ENCODE measurements at regions not wholly inside any gene's neighbourhood (a gene's known extent, or its start where the extent isn't known, plus 50 kb on each side); places are given as distances from the start of the nearest gene placed in this dataset.
"Not testable (repeated sequence)": the region's sequence is repeated elsewhere in the genome, so short reads cannot be mapped to it uniquely, and the experiment has no call there.

GRCh38 chr5:153365547-153365946 lies 124.9 kb upstream of the GRIA1 start:
- DNase-seq (ENCODE audit: low read depth), result no peak

GRCh38 chr5:153367466-153367865 lies 123.0 kb upstream of the GRIA1 start:
- peak; percentile 8 for DNase-seq (ENCODE audit: low read depth)

DNA sequence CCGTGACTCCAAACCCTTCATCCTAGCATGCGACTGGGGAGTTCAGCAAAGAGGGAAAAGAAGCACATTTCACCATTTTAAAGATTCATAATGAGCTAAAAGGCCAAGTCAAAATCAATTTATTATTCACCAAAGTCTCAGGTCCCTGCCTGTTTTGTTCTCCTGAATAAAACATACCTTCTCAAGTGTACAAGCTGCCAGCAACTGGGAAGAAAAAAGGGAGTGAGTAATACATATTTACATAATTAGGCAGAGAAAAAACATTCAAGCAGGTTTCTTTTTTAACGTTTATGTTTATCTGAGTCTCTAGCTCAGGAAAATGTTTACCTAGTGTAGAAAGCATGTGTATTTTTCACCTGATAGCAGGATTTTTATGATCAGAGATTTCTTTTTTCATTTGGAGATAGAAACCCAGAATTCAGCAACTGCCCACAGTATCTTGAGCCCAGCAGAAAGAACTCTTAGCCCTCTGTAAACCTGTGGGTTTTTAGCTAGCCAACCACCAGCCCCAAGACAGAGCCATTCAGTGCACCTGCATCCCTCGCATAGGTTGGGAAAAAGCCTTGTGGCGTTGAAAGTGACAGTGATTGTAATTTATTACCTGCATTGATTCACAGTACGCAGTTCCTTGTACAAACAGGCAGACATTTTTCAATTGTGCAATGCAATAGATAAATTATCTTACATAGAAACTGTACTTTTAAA lies 117.9 kb upstream of the GRIA1 start:
- no peak for DNase-seq (ENCODE audit: low read depth)

GRCh38 chr5:153373130-153373498 lies 117.4 kb upstream of the GRIA1 start:
- no peak for DNase-seq (ENCODE audit: low read depth)

DNA sequence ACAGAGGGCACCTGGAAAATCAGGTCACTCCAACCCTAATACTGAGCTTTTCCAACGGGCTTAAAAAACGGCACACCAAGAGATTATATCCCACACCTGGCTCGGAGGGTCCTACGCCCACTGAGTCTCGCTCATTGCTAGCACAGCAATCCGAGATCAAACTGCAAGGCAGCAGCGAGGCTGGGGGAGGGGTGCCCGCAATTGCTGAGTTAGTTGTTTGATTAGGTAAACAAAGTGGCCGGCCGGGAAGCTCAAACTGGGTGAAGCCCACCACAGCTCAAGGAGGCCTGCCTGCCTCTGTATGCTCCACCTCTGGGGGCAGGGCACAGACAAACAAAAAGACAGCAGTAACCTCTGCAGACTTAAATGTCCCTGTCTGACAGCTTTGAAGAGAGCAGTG lies 108.8 kb upstream of the GRIA1 start:
- not testable (repeated sequence) for DNase-seq (ENCODE audit: low read depth)

- no peak for DNase-seq (ENCODE audit: low read depth)
Measured at GRCh38 chr5:153390569-153390968, 99.9 kb upstream of the GRIA1 start.

- DNase-seq (ENCODE audit: low read depth), result no peak
Measured at GRCh38 chr5:153399595-153399994, 90.9 kb upstream of the GRIA1 start.

DNA sequence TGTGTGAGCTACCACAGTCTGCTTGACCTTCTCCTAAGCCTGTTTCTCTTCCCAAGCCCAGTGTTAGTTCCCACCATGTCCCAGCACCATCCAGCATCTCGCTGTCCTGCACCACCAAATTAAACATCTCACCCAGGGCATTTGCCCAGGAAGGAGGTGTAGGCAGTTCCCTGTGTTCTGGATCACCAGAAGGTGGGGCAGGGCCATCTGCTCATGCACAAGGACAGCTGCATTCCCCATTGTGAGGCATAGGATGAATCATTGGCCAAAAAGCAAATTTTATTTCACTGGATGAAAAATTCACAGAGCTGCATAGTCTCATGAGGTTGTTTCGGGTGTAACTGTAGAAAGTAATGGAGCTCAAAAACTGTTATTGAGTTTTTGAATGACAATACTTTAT lies 89.5 kb upstream of the GRIA1 start:
- DNase-seq (ENCODE audit: low read depth), result peak; percentile 1

- DNase-seq (ENCODE audit: low read depth), result peak; percentile 5
Measured at GRCh38 chr5:153402550-153402949, 87.9 kb upstream of the GRIA1 start.

- DNase-seq (ENCODE audit: low read depth), result no peak
Measured at GRCh38 chr5:153403470-153403869, 87.0 kb upstream of the GRIA1 start.

DNA sequence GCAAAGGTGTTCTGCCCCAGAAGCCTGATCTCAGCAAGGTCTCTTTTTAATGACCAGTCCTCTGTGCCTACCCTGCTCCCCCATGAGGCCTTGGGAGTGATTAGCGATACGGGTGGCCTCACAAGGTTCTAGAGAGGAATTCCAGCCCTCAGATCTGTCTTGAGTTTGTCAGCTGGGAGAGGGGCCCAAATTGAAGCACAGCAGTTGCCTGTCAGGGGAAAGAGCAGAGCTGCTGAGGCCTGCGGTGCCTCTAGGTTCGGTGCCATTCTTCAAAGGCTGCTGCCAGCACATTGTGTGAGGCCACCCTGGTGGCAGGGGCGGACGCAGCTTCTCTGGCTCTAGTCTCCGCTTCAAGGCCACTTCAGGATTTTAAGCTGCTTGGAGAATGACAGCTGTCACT lies 85.7 kb upstream of the GRIA1 start:
- DNase-seq (ENCODE audit: low read depth), result no peak

GRCh38 chr5:153421676-153422075 lies 68.8 kb upstream of the GRIA1 start:
- DNase-seq (ENCODE audit: low read depth), result no peak

- DNase-seq (ENCODE audit: low read depth), result no peak
Measured at GRCh38 chr5:153425914-153426313, 64.6 kb upstream of the GRIA1 start.

GRCh38 chr5:153429761-153430380 lies 60.6 kb upstream of the GRIA1 start:
- DNase-seq (ENCODE audit: low read depth), result no peak

DNA sequence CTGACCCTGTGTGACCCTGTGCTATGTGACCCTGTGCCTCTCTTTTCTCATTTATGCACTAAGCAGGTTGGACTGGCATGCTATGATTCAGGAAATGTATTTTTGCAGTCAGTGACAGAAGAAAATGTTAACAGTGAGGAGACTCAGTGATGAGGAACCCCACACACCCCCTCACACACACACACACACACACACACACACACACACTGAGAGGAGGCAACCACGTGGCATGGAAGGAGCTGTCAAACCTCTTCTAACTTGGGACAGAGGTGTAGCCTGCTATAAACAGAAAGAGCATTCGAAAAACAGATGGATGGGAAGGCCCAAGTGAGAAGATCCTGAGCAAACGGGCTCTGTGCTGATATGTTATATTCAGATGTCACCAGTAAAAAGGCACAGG lies 57.9 kb upstream of the GRIA1 start:
- no peak for DNase-seq (ENCODE audit: low read depth)

DNA sequence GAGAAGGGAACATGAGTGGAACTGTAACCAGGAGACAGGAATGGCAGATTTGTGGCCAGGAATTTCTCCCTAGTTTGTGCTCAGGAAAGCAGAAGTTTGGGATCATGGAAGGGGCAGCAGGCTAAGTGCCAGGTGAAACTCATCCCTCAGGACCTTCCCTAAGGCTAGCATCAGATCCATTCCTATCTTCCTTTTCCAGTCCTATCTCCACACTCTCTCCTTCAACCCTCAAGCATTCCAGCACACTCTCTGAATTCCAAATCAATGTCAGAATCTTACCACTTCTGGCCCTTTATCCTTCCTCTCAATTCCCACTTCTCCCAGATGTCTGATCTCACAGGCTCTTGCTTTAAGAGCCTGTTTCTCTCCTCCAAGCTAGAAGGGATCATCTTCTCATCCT lies 53.2 kb upstream of the GRIA1 start:
- no peak for DNase-seq (ENCODE audit: low read depth)

- DNase-seq (ENCODE audit: low read depth), result no peak
Measured at GRCh38 chr5:153439130-153439529, 51.3 kb upstream of the GRIA1 start.
